Bronchial epithelial cell (primary cell): ENCODE measurements at regions not wholly inside any gene's neighbourhood (a gene's known extent, or its start where the extent isn't known, plus 50 kb on each side); places are given as distances from the start of the nearest gene placed in this dataset.

Source experiments
- DNase-seq: peaks from one replicate; pipeline ENCODE4 v3.0.0-alpha.2; 2010; ENCODE audit warnings: low read depth
- FAIRE-seq: peaks from 2 replicates; lab custom pipeline; 2011; peaks lifted over from hg19 to GRCh38; lab: Jason Lieb, UNC
- H3K27me3 ChIP-seq: 2 replicates; pipeline ENCODE4 v1.5.1; 2011; ENCODE audit warnings: low read length; ENCODE audit not compliant: control insufficient read depth, insufficient read depth
- H3K36me3 ChIP-seq: 2 replicates; pipeline ENCODE4 v1.5.1; 2011; ENCODE audit warnings: low read length; ENCODE audit not compliant: control insufficient read depth, insufficient read depth
- H3K4me3 ChIP-seq: 2 replicates; pipeline ENCODE4 v1.5.1; 2011; ENCODE audit warnings: mild to moderate bottlenecking, low read depth, low read length, control low read depth
- TF ChIP-seq, protein P1 (sequence below): IDR thresholded peaks from 2 replicates; pipeline ENCODE4 v1.5.1; 2011; ENCODE audit warnings: mild to moderate bottlenecking, moderate library complexity, low read length, control low read depth, inconsistent platforms; ENCODE audit not compliant: insufficient read depth, severe bottlenecking

- Histone ChIP-seq H3K4me3 (no peak overlapping the region), H3K27me3 (no peaks in the 10 kb centered on the region), H3K36me3 (no peaks in the 10 kb centered on the region)
- DNase-seq (no peak), FAIRE-seq (no peak)
- TF ChIP-seq, protein P1, sequence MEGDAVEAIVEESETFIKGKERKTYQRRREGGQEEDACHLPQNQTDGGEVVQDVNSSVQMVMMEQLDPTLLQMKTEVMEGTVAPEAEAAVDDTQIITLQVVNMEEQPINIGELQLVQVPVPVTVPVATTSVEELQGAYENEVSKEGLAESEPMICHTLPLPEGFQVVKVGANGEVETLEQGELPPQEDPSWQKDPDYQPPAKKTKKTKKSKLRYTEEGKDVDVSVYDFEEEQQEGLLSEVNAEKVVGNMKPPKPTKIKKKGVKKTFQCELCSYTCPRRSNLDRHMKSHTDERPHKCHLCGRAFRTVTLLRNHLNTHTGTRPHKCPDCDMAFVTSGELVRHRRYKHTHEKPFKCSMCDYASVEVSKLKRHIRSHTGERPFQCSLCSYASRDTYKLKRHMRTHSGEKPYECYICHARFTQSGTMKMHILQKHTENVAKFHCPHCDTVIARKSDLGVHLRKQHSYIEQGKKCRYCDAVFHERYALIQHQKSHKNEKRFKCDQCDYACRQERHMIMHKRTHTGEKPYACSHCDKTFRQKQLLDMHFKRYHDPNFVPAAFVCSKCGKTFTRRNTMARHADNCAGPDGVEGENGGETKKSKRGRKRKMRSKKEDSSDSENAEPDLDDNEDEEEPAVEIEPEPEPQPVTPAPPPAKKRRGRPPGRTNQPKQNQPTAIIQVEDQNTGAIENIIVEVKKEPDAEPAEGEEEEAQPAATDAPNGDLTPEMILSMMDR: no peak
Measured at GRCh38 chr13:33515146-33515545, 229.6 kb upstream of the STARD13 start.

DNA sequence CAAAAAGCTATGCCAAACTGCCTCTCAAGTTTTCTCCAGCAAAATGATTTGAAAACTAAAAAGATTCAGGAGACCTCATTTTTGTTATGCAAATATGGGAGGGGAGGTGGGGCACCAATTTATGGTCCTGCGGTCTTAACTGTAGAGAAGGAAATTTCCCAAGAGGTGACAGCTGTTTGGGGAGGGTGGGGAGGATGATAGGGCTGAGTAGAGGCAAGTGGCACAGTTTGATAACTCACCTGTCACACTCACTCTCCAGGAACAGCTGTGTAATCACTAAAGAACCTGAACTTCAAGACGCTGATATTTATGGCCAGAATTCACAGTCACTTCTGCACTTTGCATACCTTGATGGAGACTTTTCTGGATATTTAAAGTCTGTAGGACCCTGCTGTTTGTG is 232.9 kb upstream of the STARD13 start:
- TF ChIP-seq, protein P1: no peak
- Histone ChIP-seq H3K4me3 (no peak overlapping the region), H3K36me3 (no peaks in the 10 kb centered on the region), H3K27me3 (no peaks in the 10 kb centered on the region)
- FAIRE-seq (no peak), DNase-seq (no peak)

DNA sequence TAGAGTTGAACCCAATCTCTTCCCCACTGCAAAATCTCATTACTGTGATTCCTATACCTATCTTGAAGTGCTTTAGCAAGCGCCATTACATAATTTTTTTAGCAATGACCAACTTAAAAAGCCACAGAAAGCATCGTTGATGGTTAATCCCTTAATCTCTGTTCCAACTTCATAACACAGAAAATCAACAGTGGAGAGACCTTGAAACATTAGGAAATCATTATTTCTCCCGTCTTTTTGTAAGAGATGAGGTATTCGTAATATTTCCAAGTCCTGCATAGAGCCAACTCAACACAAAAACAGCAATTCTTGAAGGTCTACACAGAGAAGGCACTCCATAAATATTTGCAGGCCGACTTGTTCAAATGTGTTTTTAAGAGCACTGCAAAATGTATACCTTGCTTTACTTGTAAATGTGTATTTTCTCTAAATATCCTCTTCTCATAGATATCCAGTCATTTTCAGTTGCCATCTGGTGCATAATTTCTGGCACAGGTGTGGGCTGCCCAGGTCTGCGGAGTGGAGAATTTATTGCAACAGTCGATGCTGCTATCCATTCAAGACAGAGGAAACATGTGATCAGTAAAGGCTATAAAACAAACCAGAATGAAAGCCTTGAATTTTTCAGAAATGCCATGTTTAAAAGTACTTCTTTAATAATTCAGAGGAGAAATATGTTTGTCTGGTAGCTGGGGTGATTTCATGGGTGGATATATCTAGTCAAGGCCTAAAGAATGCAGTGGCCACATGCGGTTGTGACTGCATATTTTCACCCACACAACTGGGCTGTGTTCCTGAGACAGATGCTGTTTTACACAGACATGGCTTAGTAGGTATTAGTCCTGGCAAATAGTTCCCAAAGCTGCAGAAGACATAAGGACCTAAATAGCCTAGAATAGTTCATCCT is 234.3 kb upstream of the STARD13 start:
- TF ChIP-seq, protein P1: no peak
- FAIRE-seq (no peak), DNase-seq (no peak)
- Histone ChIP-seq H3K4me3 (no peak overlapping the region), H3K27me3 (no peaks in the 10 kb centered on the region), H3K36me3 (no peaks in the 10 kb centered on the region)

DNA sequence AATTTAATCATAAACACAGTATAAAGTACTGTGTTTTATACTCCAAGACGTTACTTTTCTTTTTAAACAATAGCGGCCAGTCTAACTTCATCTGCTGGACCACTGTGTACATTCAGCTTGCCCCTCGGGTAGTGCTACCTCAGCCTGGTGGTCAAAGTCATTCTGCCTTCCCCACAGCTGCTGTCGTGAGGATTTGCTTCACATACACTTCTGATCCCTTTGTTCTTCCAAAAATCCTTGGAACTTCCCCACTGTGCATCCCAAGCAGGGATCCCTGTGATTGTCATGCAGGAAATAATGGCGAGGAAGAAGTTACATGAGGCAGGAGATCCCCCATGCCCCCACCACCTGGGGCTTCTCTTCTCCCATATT is 234.9 kb upstream of the STARD13 start:
- Histone ChIP-seq H3K27me3 (no peaks in the 10 kb centered on the region), H3K36me3 (no peaks in the 10 kb centered on the region), H3K4me3 (no peak overlapping the region)
- TF ChIP-seq, protein P1: no peak
- DNase-seq (no peak), FAIRE-seq (no peak)

- DNase-seq: no peak
Measured at GRCh38 chr13:33524086-33524485, 238.5 kb upstream of the STARD13 start.

More at GRCh38 chr13:33524086-33524485, 238.5 kb upstream of the STARD13 start:
- no peak for FAIRE-seq
- TF ChIP-seq, protein P1: no peak
- Histone ChIP-seq H3K4me3 (no peak overlapping the region), H3K36me3 (no peaks in the 10 kb centered on the region), H3K27me3 (no peaks in the 10 kb centered on the region)
